Immature natural killer cell (primary cell): ENCODE measurements at regions not wholly inside any gene's neighbourhood (a gene's known extent, or its start where the extent isn't known, plus 50 kb on each side); places are given as distances from the start of the nearest gene placed in this dataset.

ENCODE experiments used
- DNase-seq, 3 donors: peaks; one replicate each; pipeline ENCODE4 v3.0.0; 2022; ENCODE audit warnings: mixed read lengths in 1 of 3
- H3K27ac Mint-ChIP-seq, 6 donors: one replicate each; pipeline ENCODE4 v1.8.0; 2020; ENCODE audit warnings: mixed read lengths in 6 of 6, mild to moderate bottlenecking in 5 of 6, inconsistent platforms in 4 of 6, moderate library complexity in 3 of 6
- H3K27me3 Mint-ChIP-seq, 3 donors: one replicate each; pipeline ENCODE4 v1.8.0; 2020 to 2021; ENCODE audit warnings: low read depth in 3 of 3, mild to moderate bottlenecking in 3 of 3, mixed read lengths in 3 of 3, moderate library complexity in 3 of 3, inconsistent platforms in 1 of 3
- H3K36me3 Mint-ChIP-seq, 3 donors: one replicate each; pipeline ENCODE4 v1.8.0; 2020; ENCODE audit warnings: mixed read lengths in 3 of 3, inconsistent platforms in 2 of 3, mild to moderate bottlenecking in 2 of 3
- H3K4me1 Mint-ChIP-seq, 2 donors: one replicate each; pipeline ENCODE4 v1.8.0; 2020; ENCODE audit warnings: inconsistent platforms in 2 of 2, mild to moderate bottlenecking in 2 of 2, mixed read lengths in 2 of 2, moderate library complexity in 1 of 2
- H3K4me3 Mint-ChIP-seq, 5 donors: one replicate each; pipeline ENCODE4 v1.8.0; 2020; ENCODE audit warnings: mild to moderate bottlenecking in 5 of 5, mixed read lengths in 5 of 5, inconsistent platforms in 3 of 5, moderate library complexity in 3 of 5
- H3K9me3 Mint-ChIP-seq, 6 donors: one replicate each; pipeline ENCODE4 v1.8.0; 2020; ENCODE audit warnings: mild to moderate bottlenecking in 6 of 6, mixed read lengths in 6 of 6, inconsistent platforms in 4 of 6, moderate library complexity in 3 of 6

DNA sequence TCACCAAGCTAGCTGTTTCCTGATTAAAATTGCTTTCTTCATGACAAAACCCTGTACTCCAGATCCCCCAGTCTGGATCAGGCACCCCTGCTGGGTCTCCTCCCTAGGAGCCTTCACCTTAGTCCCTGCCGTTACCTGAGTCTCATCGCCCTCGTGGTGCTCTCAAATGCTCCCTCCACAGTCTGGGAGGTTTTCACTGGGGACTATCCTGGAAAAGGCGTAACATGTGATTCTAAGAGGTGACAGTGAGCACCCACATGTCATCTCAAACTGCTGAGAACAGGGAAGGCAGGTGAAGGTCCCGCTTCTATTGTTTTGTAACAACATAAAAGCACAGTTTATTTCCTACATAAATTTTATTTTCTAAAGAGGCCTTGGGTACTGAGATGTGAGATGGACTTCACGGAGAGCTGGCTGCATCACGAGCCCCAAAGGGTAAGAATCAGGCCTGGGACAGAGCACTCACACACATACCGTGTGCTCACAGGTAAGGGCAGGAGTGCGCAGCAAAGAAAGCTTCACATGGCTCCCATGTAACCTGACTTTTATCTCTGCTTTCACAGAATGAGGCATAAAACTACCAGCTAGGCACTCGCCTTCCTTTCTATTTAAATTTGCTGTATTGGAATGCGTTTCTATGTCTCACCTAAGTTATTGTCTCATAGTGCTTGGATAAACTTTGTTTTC, 531.5 kb downstream of the RNF144A start:
- no peak for DNase-seq

DNA sequence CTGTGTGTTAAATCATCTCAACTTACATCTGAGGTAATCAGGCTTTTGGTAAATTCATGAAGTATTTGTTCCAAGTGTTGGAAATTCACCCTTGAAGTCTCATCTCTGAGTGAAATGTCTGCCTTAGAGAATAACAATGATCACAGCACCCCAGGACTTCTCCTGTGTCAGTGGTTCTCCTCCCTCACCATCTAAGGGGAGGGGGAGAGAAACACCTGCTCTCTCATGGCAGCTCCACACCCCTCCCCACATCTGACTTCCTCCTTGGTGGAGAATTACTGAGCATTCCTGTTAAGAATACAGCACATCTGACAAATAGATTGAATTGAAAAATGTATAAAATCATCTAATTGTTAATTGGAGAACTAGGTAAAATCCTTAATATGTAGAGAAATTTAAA, 532.1 kb downstream of the RNF144A start:
- no peak for DNase-seq
- peaks cover 38 to 50% of the 10 kb centered on the region in 2 donors for H3K4me1 Mint-ChIP-seq

More for the DNA sequence above, 531.5 kb downstream of the RNF144A start:
- H3K4me3 Mint-ChIP-seq, result no peak overlapping the region
- peaks cover 0 to 4% (median 0%) of the 10 kb centered on the region in 3 donors for H3K27me3 Mint-ChIP-seq
- peaks cover 37 to 45% of the 10 kb centered on the region in 2 donors for H3K4me1 Mint-ChIP-seq
- no peaks in the 10 kb centered on the region for H3K36me3 Mint-ChIP-seq
- no peaks in the 10 kb centered on the region for H3K9me3 Mint-ChIP-seq
- H3K27ac Mint-ChIP-seq, result peak overlapping the region in 4 of 6 donors; percentile 7 to 60 (median 52)

DNA sequence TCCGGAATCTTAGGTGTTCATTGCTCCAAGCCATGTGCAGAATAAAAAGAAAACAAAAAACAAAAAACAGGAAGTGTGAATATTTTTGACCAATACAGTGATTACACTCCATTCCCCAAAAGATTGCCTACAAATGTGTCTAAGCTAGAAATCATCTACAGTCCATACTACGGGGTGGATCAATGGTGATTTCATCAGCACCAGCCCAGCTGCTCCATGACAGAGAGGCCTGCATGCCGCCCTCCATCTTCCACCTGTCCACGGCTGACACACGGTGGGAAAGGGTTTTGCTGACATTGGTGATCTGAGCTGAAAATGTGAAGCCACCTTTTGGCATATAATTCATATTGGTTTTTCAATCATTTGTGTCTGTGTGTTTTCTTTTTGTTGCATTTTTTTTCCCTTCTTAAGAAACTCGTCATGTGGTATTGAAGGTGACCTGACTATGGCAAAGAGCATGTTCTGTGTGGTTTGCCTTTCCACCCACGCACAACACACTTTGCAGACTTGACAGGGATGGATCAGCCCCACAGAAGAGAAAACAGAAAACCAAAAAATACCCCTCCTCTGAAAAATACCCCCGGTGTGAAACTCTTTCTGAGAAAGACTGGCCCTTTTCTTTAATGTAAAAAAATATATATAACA, 533.1 kb downstream of the RNF144A start:
- Mint-ChIP-seq H3K27ac (peak overlapping the region; percentile 84 to 96 (median 93)), H3K4me1 (peaks cover 38 to 50% of the 10 kb centered on the region in 2 donors), H3K27me3 (peaks cover 0 to 4% (median 0%) of the 10 kb centered on the region in 3 donors), H3K36me3 (no peaks in the 10 kb centered on the region), H3K9me3 (no peaks in the 10 kb centered on the region), H3K4me3 (peak overlapping the region; percentile 48 to 80 (median 74))
- peak; percentile 44 to 63 (median 61) for DNase-seq

More for the DNA sequence above, 532.1 kb downstream of the RNF144A start:
- peak overlapping the region in 4 of 6 donors; percentile 7 to 77 (median 54) for H3K27ac Mint-ChIP-seq
- no peak overlapping the region for H3K4me3 Mint-ChIP-seq
- H3K27me3 Mint-ChIP-seq, result peaks cover 0 to 4% (median 0%) of the 10 kb centered on the region in 3 donors
- no peaks in the 10 kb centered on the region for H3K9me3 Mint-ChIP-seq
- no peaks in the 10 kb centered on the region for H3K36me3 Mint-ChIP-seq

DNA sequence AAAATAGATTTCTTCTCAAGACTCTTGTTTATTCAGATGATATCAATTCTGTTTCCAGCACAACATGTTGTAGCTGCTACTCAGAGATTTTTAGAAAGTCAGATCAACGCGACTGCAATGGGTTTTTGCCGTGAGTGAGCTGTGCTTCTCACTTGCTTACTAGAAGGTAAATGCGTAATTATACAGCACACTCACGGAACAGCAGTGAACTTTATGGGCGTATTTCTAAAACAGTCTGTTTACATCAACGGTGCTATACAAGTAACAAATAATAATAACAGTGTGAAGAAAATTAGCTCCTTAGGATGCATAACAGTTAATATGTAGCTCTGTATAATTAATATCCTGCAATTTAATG, 533.6 kb downstream of the RNF144A start:
- H3K4me1 Mint-ChIP-seq, result peaks cover 38 to 50% of the 10 kb centered on the region in 2 donors
- H3K36me3 Mint-ChIP-seq, result no peaks in the 10 kb centered on the region
- peaks cover 0 to 4% (median 0%) of the 10 kb centered on the region in 3 donors for H3K27me3 Mint-ChIP-seq
- no peak for DNase-seq
- H3K27ac Mint-ChIP-seq, result peak overlapping the region; percentile 84 to 96 (median 93)
- H3K4me3 Mint-ChIP-seq, result peak overlapping the region; percentile 48 to 80 (median 74)
- no peaks in the 10 kb centered on the region for H3K9me3 Mint-ChIP-seq

DNA sequence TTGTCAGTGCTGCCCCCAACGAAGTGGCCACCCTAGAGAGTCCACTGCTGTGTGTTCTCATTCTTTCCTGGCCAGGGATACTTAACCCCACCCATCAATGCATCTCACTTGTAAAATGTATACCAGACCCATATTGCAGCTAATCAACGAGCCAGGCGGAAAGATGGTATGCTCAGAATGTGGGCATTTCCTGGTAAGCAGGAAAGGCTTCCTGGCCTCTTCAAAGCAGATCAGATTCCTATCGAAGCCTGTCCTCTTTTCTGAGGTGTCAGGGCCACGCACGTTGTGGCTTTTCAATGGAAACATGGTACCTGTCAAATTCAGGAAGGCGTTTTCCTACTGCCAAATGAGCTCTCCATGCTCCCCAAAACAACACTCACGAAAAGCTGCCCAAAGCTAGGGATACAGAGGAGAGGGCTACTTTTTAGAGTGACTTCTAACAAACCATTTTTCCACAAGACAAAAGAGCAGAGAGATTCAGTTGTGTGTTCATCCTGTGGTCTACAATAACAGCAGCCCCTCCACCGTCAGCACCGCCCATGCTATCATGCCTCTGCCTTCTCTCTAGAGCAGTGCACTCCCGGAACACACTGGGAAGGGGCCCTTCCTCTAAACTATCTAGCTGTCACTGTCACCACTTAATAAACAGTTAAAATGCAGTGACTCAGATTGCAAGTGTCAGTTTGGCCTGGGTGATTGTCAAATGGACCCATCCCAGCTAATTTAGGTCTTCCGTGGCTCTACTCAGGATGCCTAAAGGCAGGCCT, 535.1 kb downstream of the RNF144A start:
- Mint-ChIP-seq H3K4me1 (peaks cover 38 to 50% of the 10 kb centered on the region in 2 donors), H3K9me3 (no peaks in the 10 kb centered on the region), H3K36me3 (no peaks in the 10 kb centered on the region), H3K27ac (peak overlapping the region; percentile 67 to 96 (median 90)), H3K4me3 (peak overlapping the region; percentile 17 to 24 (median 23)), H3K27me3 (peaks cover 0 to 4% (median 0%) of the 10 kb centered on the region in 3 donors)
- no peak for DNase-seq

DNA sequence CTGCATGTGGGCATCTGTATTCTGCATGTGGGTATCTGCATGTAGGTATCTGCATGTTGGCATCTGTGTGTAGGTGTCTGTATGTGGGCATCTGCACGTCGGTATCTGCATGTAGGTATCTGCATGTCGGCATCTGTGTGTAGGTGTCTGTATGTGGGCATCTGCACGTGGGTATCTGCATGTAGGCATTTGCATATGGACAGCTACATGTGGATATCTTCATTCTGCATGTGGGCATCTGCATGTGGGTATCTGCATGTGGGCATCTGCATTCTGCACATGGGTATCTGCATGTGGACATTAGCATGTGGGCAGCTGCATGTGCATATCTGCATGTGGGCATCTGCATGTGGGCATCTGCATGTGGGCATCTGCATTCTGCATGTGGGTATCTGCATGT, 537.4 kb downstream of the RNF144A start:
- no peaks in the 10 kb centered on the region for H3K9me3 Mint-ChIP-seq

DNA sequence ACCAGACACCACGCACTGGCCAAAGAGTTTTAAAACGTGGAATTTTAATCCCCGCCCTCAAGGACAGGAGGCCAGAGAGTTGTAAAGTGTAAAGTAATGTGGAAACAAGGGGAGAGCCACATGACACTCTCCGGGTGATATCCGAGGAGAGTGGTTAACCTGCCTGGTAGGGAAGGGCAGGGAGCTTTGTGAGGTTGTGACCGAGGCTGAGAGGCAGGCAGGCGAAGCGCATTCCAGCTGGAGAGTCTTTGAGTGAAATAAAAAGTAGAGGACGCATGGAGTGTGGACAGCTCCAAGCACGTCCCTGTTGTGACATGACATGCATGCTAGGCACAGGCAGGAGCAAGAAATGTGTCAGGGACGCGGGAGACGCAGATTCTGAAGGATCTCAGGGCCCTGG, 539.5 kb downstream of the RNF144A start:
- no peak for DNase-seq
- Mint-ChIP-seq H3K27me3 (peaks cover 0 to 2% (median 0%) of the 10 kb centered on the region in 3 donors), H3K4me1 (peaks cover 22 to 48% of the 10 kb centered on the region in 2 donors), H3K27ac (no peak overlapping the region), H3K9me3 (no peaks in the 10 kb centered on the region), H3K4me3 (no peak overlapping the region), H3K36me3 (no peaks in the 10 kb centered on the region)

More for the DNA sequence above, 537.4 kb downstream of the RNF144A start:
- H3K36me3 Mint-ChIP-seq, result no peaks in the 10 kb centered on the region
- no peak overlapping the region for H3K4me3 Mint-ChIP-seq
- no peak overlapping the region for H3K27ac Mint-ChIP-seq
- no peak for DNase-seq
- peaks cover 36 to 53% of the 10 kb centered on the region in 2 donors for H3K4me1 Mint-ChIP-seq
- peaks cover 0 to 4% (median 0%) of the 10 kb centered on the region in 3 donors for H3K27me3 Mint-ChIP-seq

DNA sequence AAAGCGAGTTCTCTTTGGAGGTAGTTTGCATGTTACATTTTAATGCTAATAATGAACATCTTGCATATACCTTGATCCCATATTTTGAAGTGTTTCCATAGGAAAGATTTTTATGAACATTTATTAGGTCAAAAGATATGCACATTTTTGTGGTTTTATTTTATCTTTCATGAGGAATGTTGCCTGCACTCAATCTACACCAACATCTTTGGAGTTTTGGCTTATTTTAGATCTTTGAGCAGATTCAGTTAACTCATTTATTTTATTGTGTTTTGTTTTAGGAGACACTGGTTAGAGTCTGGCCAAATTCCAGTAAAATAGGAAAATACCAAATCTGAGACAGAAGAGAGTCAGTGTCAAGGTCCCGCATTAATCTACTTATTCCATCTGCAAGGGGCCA, 540.9 kb downstream of the RNF144A start:
- Mint-ChIP-seq H3K27me3 (peaks cover 0 to 2% (median 0%) of the 10 kb centered on the region in 3 donors), H3K4me3 (no peak overlapping the region), H3K9me3 (no peaks in the 10 kb centered on the region), H3K4me1 (peaks cover 10 to 35% of the 10 kb centered on the region in 2 donors), H3K27ac (no peak overlapping the region), H3K36me3 (peaks cover 0 to 4% (median 0%) of the 10 kb centered on the region in 3 donors)
- no peak for DNase-seq

DNA sequence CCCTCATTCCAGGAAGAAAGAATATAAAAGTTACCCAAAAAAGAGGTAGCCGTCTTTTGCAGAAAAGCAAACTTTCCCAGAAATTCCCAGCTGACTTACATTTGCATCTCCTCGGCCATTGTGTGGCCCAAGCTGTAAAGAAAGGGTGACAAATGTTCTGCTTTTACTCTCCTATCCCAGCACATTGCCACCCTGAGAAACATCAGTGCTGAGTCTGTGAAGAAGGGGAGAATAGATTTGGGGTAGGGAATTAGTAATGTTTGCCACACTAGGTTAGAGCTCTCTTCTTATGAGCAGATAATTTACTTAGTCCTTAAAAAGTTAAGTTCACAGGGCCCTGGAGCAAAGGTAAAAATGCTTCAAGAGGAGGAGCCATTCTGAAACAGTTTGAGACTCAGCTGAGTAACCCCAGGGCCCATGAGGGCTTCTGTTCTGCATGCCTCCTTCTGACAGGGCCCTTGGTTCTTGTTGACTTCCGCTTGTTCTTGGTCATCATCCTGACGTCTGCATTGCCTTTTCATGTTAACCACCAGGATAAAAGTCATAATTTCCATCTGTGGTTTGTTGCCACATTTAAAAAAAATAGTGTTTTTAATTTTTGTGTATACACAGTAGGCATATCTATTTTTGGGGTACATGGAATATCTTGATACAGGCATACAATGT, 550.7 kb downstream of the RNF144A start:
- H3K4me3 Mint-ChIP-seq, result peak overlapping the region in 3 of 5 donors; percentile 28 to 46 (median 39)

DNA sequence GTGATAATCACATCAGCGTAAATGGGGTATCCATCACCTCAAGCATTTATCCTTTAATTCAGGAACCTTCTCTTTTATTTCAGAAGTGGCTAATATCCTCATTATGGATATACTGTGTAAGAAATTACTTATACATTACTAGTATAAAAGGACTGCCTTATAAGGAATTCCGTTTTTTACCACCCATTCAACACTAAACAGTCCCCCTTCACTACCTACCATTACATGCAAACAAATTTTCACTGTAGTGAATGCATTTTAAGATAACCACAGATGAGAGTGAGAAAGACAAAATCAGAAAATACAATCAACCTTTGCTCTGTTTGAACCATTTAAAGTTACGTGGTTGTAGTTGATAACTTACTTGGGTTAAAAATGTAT, 551.2 kb downstream of the RNF144A start:
- peak overlapping the region; percentile 73 to 97 (median 86) for H3K27ac Mint-ChIP-seq
- H3K4me1 Mint-ChIP-seq, result peaks cover 10 to 14% of the 10 kb centered on the region in 2 donors
- H3K27me3 Mint-ChIP-seq, result peaks cover 6 to 9% (median 7%) of the 10 kb centered on the region in 3 donors
- DNase-seq, result no peak
- H3K36me3 Mint-ChIP-seq, result peaks cover 0 to 4% (median 0%) of the 10 kb centered on the region in 3 donors
- H3K9me3 Mint-ChIP-seq, result no peaks in the 10 kb centered on the region
- H3K4me3 Mint-ChIP-seq, result no peak overlapping the region

More for the DNA sequence above, 550.7 kb downstream of the RNF144A start:
- peaks cover 6 to 9% (median 6%) of the 10 kb centered on the region in 3 donors for H3K27me3 Mint-ChIP-seq
- peak; percentile 73 to 80 (median 74) for DNase-seq
- H3K36me3 Mint-ChIP-seq, result peaks cover 0 to 4% (median 0%) of the 10 kb centered on the region in 3 donors
- no peaks in the 10 kb centered on the region for H3K9me3 Mint-ChIP-seq
- H3K4me1 Mint-ChIP-seq, result peaks cover 10 to 14% of the 10 kb centered on the region in 2 donors
- peak overlapping the region; percentile 76 to 97 (median 90) for H3K27ac Mint-ChIP-seq

DNA sequence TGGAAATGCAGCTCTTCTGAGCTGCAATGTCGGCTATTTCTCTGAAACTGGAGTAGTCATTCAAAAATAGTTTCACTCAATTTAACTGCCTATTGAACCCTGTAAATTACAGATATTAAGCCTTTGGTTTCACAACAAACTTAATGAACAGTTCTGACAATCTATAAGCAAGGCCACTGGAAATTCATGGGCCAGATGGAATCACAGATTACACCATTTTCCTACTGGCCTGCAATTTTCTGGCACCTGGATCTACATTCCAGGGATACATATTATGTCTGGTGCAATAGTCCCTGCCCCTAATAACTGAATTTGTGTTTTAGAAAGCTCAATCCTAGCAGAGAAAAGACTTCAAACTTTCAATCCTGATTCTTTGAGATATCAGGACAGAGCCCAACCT, 551.7 kb downstream of the RNF144A start:
- H3K27ac Mint-ChIP-seq, result peak overlapping the region in 3 of 6 donors; percentile 82 to 93 (median 90)
- peaks cover 10 to 14% of the 10 kb centered on the region in 2 donors for H3K4me1 Mint-ChIP-seq
- H3K27me3 Mint-ChIP-seq, result peaks cover 6 to 9% (median 7%) of the 10 kb centered on the region in 3 donors
- no peaks in the 10 kb centered on the region for H3K9me3 Mint-ChIP-seq
- no peak for DNase-seq
- no peak overlapping the region for H3K4me3 Mint-ChIP-seq
- H3K36me3 Mint-ChIP-seq, result peaks cover 0 to 4% (median 0%) of the 10 kb centered on the region in 3 donors

DNA sequence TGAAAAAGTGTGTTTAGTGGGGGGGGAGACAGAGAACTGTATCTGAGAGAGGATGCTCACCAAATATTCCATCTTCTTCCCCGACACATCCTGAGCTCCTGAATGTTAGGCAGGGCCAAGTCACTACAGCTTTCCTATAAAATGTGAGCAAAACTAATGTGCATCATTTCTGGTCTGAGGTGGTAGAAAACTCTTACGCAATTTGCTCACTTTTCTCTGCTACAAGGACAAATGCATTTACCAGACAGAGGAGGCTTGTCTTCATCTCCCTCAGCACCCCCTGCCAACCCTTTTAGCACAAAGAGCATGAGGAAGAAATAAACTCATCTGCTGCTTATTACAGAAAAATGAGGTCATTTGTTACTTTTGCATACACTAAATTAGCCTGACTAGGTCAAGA, 554.0 kb downstream of the RNF144A start:
- Mint-ChIP-seq H3K36me3 (peaks cover 0 to 4% (median 0%) of the 10 kb centered on the region in 3 donors), H3K4me1 (peaks cover 10 to 14% of the 10 kb centered on the region in 2 donors), H3K27ac (peak overlapping the region in 1 of 6 donors; percentile 55), H3K4me3 (no peak overlapping the region), H3K9me3 (no peaks in the 10 kb centered on the region), H3K27me3 (peaks cover 6 to 9% (median 8%) of the 10 kb centered on the region in 3 donors)
- DNase-seq, result no peak

DNA sequence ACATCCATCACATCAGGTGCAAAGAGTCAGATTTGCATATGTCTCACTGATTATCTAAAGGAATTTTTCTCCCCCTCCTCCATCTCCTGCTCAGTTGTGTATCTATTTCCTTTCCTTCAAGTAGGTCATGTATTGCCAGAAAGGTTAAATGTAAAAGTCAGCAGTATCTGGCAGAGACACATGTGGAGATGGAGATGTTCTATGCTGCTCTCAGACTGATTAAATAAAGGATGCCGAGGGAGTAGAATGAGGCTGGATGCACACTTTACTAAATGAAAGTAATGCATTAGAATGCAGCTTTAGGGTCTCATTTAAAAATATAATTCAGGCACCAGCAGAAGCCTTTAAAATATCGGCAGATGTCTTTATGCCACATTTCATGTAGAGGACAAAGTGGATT, 555.3 kb downstream of the RNF144A start:
- Mint-ChIP-seq H3K4me1 (peaks cover 10 to 13% of the 10 kb centered on the region in 2 donors), H3K9me3 (no peaks in the 10 kb centered on the region), H3K27ac (no peak overlapping the region), H3K36me3 (peaks cover 0 to 4% (median 0%) of the 10 kb centered on the region in 3 donors), H3K27me3 (peaks cover 6 to 9% (median 8%) of the 10 kb centered on the region in 3 donors), H3K4me3 (no peak overlapping the region)
- DNase-seq, result no peak
